A673 (cell line): ENCODE measurements at regions not wholly inside any gene's neighbourhood (a gene's known extent, or its start where the extent isn't known, plus 50 kb on each side); places are given as distances from the start of the nearest gene placed in this dataset.

Experiments used
- BruUV-seq: library from RNA; stranded (reverse); fragments of 400-500 nt; replicated peaks from 2 replicates; lab custom pipeline; 2021; lab: Mats Ljungman, UMichigan
- CTCF ChIA-PET: fragments of 300-600 bp; sonication (Branson Sonifier 250); formaldehyde crosslinking; loops from one replicate; lab custom pipeline; 2022; ENCODE audit warnings: antibody characterized with exemption; lab: Charles Lee
- POLR2A ChIA-PET: fragments of 300-600 bp; sonication (Branson Sonifier 250); formaldehyde crosslinking; loops from one replicate; lab custom pipeline; 2022; ENCODE audit warnings: antibody characterized with exemption; ENCODE audit not compliant: low non-redundant PET; lab: Charles Lee
- DNase-seq: peaks from one replicate; pipeline ENCODE4 v3.0.0-alpha.2; 2015; ENCODE audit warnings: low spot score
- H3K27ac ChIP-seq: fragments of 200-600 bp; sonication (generic); 2 replicates; pipeline ENCODE4 v1.5.1; 2016; ENCODE audit warnings: mixed run types, low read depth, mild to moderate bottlenecking, mixed read lengths, antibody characterized with exemption, low read length; ENCODE audit not compliant: poor library complexity, severe bottlenecking
- H3K27me3 ChIP-seq: fragments of 200-600 bp; sonication (generic); replicated peaks from 2 replicates; pipeline ENCODE4 v1.6.1; 2017; ENCODE audit warnings: mixed run types, low read depth, mild to moderate bottlenecking, mixed read lengths, antibody characterized with exemption, low read length; ENCODE audit not compliant: insufficient read depth, poor library complexity
- H3K36me3 ChIP-seq: fragments of 200-600 bp; sonication (generic); 2 replicates; pipeline ENCODE4 v1.6.1; 2016; ENCODE audit warnings: mixed run types, mild to moderate bottlenecking, mixed read lengths, antibody characterized with exemption, low read length; ENCODE audit not compliant: insufficient read depth, poor library complexity, severe bottlenecking
- H3K4me1 ChIP-seq: fragments of 200-600 bp; sonication (generic); 2 replicates; pipeline ENCODE4 v1.6.1; 2017; ENCODE audit warnings: mixed run types, mild to moderate bottlenecking, mixed read lengths, antibody characterized with exemption, low read length; ENCODE audit not compliant: insufficient read depth, poor library complexity, severe bottlenecking
- H3K4me3 ChIP-seq: fragments of 200-600 bp; sonication (generic); 2 replicates; pipeline ENCODE4 v1.5.1; 2016; ENCODE audit warnings: low read depth, mixed run types, mild to moderate bottlenecking, mixed read lengths, low read length; ENCODE audit not compliant: poor library complexity, severe bottlenecking
- H3K9me3 ChIP-seq: fragments of 200-600 bp; sonication (generic); 2 replicates; pipeline ENCODE4 v1.6.1; 2016; ENCODE audit warnings: mixed run types, low read depth, mild to moderate bottlenecking, mixed read lengths, antibody characterized with exemption, low read length; ENCODE audit not compliant: poor library complexity, severe bottlenecking
- CTCF ChIP-seq: fragments of 300-800, 200-600 bp; sonication (generic); conservative IDR thresholded peaks from 2 replicates; pipeline ENCODE4 v1.5.1; 2017; ENCODE audit warnings: low read depth, mild to moderate bottlenecking, antibody characterized with exemption, low read length, moderate library complexity, mixed read lengths
- EZH2 ChIP-seq: fragments of 200-600 bp; sonication (generic); IDR thresholded peaks from 2 replicates; pipeline ENCODE4 v1.6.1; 2017; ENCODE audit warnings: borderline replicate concordance, low read depth, mild to moderate bottlenecking, mixed read lengths, antibody characterized with exemption, low read length; ENCODE audit not compliant: poor library complexity, severe bottlenecking
- intact Hi-C: fragments of 100-400 bp; cut with micrococcal nuclease; formaldehyde crosslinking; loops from one replicate; pipeline ENCODE4 v1.10.0; 2022; ENCODE audit not compliant: unreplicated experiment

- BruUV-seq = no TSS peak
- no peak for TF ChIP-seq EZH2
- no peak for TF ChIP-seq CTCF
- no peak for DNase-seq
- ChIA-PET POLR2A (no interaction called here), CTCF (no interaction called here)
- Histone ChIP-seq H3K27ac (no peak overlapping the region), H3K4me1 (no peaks in the 10 kb centered on the region), H3K9me3 (no peaks in the 10 kb centered on the region), H3K36me3 (no peaks in the 10 kb centered on the region), H3K4me3 (no peak overlapping the region), H3K27me3 (no peaks in the 10 kb centered on the region)
- intact Hi-C loops = no loop called here
Measured at GRCh38 chr4:124276461-124276860, 436.1 kb downstream of the ANKRD50 start.

- BruUV-seq = no TSS peak
- Histone ChIP-seq H3K4me1 (no peaks in the 10 kb centered on the region), H3K36me3 (no peaks in the 10 kb centered on the region), H3K27me3 (no peaks in the 10 kb centered on the region), H3K27ac (no peak overlapping the region), H3K4me3 (no peak overlapping the region), H3K9me3 (no peaks in the 10 kb centered on the region)
- ChIA-PET POLR2A (interaction anchor here (0.6 kb wide), 1 partner anchor 1199 kb away, joined by 3 read pairs; no protein-coding TSS in a partner anchor), CTCF (no interaction called here)
- no peak for DNase-seq
- intact Hi-C loops = no loop called here
- TF ChIP-seq EZH2 (no peak), CTCF (no peak)
Measured at GRCh38 chr4:124277691-124278090, 434.8 kb downstream of the ANKRD50 start.

- TF ChIP-seq EZH2 (no peak), CTCF (no peak)
- CTCF ChIA-PET = no interaction called here
- DNase-seq = no peak
- H3K27me3 ChIP-seq = no peaks in the 10 kb centered on the region
- POLR2A ChIA-PET = interaction anchor here (0.6 kb wide), 1 partner anchor 1200 kb away, joined by 3 read pairs; no protein-coding TSS in a partner anchor
- H3K27ac ChIP-seq = no peak overlapping the region
- no peaks in the 10 kb centered on the region for H3K36me3 ChIP-seq
- H3K9me3 ChIP-seq = no peaks in the 10 kb centered on the region
- intact Hi-C loops = no loop called here
- no peak overlapping the region for H3K4me3 ChIP-seq
- no peaks in the 10 kb centered on the region for H3K4me1 ChIP-seq
- no TSS peak for BruUV-seq
Measured at GRCh38 chr4:124278477-124278876, 434.1 kb downstream of the ANKRD50 start.
